GM19397 (cell line): ENCODE measurements at regions not wholly inside any gene's neighbourhood (a gene's known extent, or its start where the extent isn't known, plus 50 kb on each side); places are given as distances from the start of the nearest gene placed in this dataset.

Experiments used
- ATAC-seq: cut with Tn5 transposase; IDR thresholded peaks from one replicate; pipeline ENCODE4 v1.9.1; 2021; ENCODE audit warnings: mild to moderate bottlenecking, moderate library complexity; ENCODE audit not compliant: unreplicated experiment

- ATAC-seq = no peak
Measured at GRCh38 chr12:91935296-91935695, 210.3 kb downstream of the BTG1 start.

DNA sequence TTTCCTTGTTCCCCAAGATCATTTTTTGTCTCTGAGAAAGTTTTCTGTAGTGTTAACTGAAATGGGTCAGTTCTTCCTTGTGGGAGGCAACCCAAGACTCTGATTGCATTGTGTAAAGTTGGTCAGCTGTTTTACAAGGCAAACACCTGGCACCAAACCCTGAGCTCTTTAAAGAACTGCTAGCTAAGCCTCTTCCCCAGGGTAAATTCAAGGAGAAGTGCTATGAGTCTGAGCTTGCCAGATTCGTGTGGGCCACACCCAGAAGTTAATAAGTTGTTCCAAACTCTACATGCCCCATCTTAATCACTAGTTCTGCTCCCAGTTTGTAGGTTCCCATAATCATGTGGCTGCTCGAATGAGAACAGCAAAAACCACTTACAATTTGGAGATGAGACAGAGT, 214.5 kb downstream of the BTG1 start:
- ATAC-seq = no peak

- ATAC-seq = no peak
Measured at GRCh38 chr12:91928501-91928900, 217.1 kb downstream of the BTG1 start.

GRCh38 chr12:91926848-91927247, 218.8 kb downstream of the BTG1 start:
- no peak for ATAC-seq

DNA sequence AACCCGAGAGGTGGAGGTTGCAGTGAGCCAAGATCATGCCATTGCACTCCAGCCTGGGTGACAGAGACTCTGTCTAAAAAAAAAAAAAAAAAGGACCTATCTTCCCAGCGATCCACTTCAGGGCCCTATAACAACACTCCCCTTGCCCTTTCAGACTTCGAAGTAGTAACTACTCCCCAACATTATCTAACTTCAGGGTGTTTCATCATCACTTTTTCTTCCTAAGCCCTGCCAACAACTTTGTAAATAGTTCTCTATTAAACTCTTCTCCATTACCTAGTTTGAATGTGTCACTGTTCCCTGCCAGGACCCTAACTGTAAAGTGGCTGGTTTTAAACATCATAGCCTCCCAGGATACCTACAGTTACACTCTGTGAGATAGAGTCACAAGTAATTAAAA, 220.8 kb downstream of the BTG1 start:
- ATAC-seq = no peak

DNA sequence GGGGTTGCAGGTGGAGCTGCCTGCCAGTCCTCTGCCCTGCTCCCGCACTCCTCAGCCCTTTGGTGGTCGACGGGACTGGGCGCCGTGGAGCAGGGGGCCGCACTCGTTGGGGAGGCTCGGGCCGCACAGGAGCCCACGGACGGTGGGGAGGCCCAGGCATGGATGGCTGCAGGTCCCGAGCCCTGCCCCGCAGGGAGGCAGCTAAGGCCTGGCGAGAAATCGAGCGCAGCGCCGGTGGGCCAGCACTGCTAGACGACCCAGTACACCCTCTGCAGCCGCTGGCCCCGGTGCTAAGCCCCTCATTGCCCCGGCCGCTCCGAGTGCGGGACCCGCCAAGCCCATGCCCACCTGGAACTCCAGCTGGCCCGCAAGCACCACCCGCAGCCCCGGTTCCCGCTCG, 221.8 kb downstream of the BTG1 start:
- ATAC-seq = no peak

- ATAC-seq = no peak
Measured at GRCh38 chr12:91922674-91923073, 223.0 kb downstream of the BTG1 start.

DNA sequence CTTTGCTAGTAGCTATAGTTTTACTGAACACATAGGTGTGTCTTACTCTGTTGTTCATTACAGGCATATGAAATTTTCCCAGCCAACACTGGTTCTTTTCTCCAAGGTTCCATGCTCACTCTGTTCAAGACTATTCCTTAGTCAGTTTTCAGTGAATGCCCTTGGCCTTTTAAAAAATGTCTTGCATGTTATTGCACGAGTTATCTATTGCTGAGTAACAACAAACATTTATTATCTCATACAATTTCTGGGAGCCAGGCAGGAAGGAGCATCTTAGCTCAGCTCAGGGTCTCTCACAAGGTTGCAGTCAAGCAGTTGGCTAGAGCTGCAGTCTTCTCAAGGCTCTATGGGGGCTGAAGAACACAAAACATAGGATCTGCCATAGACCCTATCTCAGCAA, 223.5 kb downstream of the BTG1 start:
- ATAC-seq = no peak

DNA sequence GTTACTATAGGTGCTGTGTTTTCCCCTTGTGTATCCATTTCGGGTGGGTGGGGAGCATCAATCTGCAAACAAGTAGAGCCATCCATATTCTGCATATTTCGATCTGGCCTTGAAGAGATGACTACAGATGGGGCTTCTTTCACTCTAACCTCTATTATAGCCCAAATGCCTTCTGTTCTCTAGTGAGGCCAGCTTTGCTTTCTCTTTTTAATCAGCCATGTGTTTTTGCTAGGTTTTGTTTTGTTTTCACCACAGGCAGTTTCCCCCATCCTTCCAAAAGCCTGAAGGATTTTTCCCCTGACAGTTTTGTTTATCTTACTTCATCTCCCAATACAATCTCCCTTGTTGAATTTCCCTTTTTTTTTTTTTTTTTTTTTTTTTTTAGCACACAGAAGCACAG, 224.1 kb downstream of the BTG1 start:
- no peak for ATAC-seq

DNA sequence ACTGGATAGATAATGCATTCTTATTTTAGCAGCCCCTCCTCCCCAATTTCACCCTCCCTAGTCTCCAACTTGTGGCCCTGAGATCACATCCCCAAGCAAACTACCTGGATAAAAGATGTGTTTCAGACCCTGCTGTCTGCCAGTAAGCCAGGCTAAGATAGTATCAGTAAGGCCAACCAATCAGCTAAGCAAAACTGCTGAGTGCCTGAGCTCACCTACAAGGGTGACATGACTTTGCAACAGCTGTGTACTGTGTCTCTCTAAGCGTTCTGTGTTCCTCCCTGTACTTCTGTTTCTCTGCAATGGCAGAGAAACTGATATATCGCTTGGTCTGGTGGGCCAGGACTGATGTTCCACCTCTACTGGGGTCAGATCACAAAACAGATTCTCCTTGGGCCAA, 224.9 kb downstream of the BTG1 start:
- no peak for ATAC-seq

DNA sequence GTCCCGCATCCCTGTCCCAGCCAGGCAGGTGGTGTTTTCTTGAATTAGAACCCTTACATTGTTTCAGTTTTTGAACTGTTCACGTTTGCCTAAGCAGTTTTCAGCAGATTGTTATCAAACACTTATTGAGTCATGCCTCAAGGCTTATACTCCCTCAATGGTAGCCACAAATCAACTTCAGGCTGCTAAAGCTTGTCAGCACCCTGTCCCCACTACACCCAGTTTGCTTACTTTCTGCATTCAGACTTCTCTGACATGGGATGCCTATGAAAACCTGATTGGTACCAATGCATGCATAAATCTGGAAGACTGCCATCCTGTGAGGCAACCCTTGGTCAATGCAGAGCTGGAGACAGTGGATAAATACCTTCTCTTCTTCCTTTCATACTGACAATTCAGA, 225.4 kb downstream of the BTG1 start:
- ATAC-seq = no peak

GRCh38 chr12:91918431-91918830, 227.2 kb downstream of the BTG1 start:
- ATAC-seq = no peak

DNA sequence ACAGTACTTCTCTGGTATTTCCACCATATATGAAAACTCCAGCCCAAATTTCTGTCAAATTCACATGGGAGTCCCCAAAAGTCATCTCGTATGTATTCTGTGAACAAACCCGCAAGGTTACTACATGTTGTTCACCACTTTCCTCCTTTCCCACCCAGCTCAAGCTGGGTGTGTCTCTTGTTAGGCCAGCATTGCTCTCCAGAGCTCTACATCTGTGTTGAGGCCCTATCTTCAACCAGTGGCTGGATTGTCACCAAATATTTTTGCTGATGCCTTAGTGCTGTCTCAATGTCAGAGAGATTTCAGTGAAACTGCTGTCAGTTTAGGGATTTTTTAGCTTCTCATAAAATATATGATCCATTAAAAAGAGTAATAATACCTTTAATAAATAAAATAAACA, 230.9 kb downstream of the BTG1 start:
- ATAC-seq = no peak

- no peak for ATAC-seq
Measured at GRCh38 chr12:91913651-91914050, 232.0 kb downstream of the BTG1 start.

GRCh38 chr12:91913124-91913523, 232.5 kb downstream of the BTG1 start:
- no peak for ATAC-seq

DNA sequence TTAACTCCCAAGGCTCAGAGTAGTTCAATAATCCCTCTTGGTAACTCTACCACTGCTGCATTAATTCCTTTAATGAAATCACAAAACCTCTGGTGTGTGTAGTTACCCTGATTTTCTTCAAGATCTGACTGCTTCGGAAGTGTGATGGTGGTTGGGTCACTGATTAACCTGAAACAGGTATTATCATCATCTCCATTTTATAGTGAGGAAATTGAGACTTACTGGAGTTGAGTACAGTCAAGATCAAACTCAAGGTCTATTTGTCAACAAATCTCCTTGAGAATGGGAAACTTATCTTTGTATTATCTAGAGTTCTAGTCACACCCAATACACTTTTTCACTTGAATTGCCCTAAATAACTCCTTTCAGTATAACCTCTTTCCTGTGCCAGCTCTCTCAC, 233.5 kb downstream of the BTG1 start:
- no peak for ATAC-seq

GRCh38 chr12:91910871-91911388, 234.7 kb downstream of the BTG1 start:
- ATAC-seq = no peak

- ATAC-seq = no peak
Measured at GRCh38 chr12:91902860-91903683, 242.6 kb downstream of the BTG1 start.

- no peak for ATAC-seq
Measured at GRCh38 chr12:91901381-91902074, 244.1 kb downstream of the BTG1 start.

GRCh38 chr12:91900971-91901370, 244.7 kb downstream of the BTG1 start:
- no peak for ATAC-seq

- ATAC-seq = no peak
Measured at GRCh38 chr12:91899056-91899455, 246.6 kb downstream of the BTG1 start.

DNA sequence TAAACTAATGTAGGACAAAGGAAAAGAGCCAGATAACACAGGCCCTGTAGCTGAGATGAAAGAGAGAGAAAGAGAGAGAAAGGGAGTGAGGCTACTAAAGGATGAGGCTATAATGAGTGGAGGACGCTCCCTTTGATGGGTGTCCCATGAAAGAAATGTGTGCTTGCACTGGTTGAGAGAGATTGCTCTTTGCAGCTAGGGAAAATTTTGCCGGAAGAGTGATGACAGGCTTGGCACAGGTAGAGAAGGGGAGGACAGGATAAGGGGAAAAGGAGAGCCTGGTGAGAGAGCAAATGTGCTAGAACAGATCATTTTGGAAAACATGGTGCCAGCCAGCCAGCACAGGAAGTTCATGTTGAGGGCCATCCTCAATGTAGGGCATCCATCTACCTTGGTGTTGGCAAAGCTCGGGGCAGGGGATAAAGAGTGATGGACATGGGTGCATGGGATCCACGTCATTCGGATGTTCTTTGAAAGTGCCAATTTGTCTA, 248.6 kb downstream of the BTG1 start:
- no peak for ATAC-seq
